NCI-H345 (cell line): ENCODE measurements at regions not wholly inside any gene's neighbourhood (a gene's known extent, or its start where the extent isn't known, plus 50 kb on each side); places are given as distances from the start of the nearest gene placed in this dataset.

Experiments used
- DNase-seq: peaks from one replicate; lab custom pipeline; 2025; lab: John Stamatoyannopoulos, UW

GRCh38 chr11:15621565-15621964 is 506.8 kb downstream of the INSC start:
- no peak for DNase-seq

- DNase-seq = no peak
These were observed 507.6 kb downstream of the INSC start for GRCh38 chr11:15622231-15622890.

- no peak for DNase-seq
These were observed 510.0 kb downstream of the INSC start for GRCh38 chr11:15624701-15625100.

- DNase-seq = no peak
These were observed 511.0 kb downstream of the INSC start for GRCh38 chr11:15625691-15626090.

DNA sequence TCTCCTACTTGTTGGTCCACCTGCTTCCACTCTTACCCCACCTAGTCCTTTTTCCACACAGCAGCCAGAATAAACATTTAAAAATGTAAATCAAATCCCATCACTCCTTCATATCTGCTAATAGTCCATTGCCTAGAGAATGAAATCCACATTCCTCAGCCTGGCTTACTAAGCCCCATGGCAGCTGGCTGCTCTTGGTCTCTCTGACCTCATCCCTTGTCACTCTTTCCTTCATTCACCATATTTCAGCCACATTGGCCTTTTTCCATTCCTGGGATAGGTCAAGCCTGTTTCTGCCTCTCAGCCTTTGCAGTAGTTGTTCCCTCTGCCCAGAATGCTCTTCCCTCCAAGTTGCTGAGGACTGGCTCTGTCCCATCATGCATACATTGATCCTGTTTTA is 512.8 kb downstream of the INSC start:
- DNase-seq = no peak

DNA sequence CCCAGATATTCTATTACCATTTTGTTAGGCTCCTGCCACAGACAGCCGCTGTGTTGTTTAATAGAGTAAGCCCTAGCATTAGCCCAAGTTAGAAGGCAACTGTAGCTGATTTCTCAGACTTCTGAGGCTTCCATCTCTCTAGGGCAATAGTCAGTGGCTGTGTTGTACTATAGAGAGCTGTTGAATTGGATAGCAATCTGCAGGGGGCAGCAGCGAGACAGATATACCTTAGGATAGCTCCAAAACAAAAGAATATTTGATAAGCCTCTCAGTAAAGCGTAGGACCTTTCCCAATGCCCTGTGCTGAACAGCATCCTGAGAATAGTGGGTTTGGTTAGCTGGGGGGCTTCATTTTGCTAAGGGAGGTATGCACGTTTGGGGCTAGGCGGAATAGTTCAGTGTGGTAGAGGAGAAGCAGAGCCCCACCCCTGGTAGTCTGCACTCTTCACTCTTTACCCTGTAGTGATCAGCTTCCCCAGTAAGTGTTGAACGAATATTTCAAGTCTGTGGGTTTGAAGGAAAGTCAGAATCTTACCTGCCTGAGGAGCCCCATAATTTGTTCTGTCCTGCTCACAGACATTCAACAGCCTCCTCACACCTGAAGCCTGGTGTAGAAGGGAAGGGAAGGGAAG is 515.1 kb downstream of the INSC start:
- DNase-seq = peak; percentile 33

GRCh38 chr11:15630896-15631295 is 516.2 kb downstream of the INSC start:
- no peak for DNase-seq

DNA sequence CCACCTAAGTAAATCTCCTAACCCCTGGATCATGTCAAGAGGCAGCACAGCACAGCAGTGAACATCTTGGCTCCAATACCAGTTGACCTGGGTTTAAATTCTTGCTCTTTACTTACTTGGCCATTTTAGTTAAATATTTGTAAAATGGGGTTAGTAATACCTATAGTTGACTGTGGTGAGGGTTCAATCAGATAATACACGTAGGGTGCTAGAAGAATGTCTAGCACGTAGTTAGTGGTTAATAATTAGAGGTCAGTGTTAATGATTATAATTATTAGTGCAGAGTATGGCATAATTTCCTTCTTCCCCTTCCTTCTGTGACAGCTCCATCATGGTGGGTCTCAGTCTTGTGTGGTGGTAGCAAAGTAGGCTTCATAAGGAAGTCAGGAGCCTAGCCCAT is 520.8 kb downstream of the INSC start:
- no peak for DNase-seq

DNA sequence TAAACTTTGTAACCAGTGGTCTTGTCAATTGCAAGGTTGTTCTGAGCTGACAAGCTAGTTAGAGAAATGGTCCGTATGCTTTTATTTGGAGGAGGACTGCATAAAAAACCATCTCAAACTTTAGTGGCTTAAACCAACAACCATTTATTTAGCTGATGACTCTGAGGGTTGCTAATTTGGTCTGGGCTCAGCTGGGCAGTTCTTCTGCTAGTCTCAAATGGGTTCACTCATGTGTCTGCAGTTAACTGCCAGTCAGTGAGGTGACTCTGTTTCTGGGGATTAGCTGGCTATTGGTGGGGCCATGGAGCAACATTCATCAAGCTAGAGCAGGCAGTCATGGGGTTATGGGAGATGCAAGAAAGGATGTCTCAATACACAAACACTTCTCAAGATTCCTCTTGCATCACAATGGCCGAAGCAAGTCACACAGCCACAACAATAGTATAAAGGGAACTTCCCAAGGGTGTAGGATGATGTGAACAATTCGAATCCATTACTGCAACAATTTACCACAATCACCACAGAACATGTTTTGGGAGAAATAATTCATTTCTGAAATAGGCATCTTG is 521.9 kb downstream of the INSC start:
- DNase-seq = no peak

DNA sequence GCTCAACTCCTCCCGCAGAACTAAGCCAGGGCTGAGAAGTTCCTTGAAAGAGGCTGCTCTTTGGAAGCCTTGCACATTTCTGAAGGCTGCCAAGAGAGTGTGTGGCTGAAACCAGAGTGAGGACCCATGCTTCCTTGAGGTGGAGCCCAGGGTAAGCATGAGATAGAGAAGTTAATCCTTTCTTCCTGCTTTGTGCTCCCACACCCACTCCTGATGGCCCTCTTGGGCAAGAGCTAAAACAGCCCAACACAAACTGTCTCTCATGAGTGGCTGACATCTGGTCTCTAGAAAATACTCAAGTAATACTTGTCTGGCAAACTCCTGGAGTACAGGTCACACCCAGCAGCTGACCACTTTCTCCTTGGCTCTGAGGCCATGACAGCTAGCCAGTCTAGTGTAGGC is 523.7 kb downstream of the INSC start:
- no peak for DNase-seq

- DNase-seq = no peak
These were observed 525.6 kb downstream of the INSC start for GRCh38 chr11:15640318-15640717.

- no peak for DNase-seq
These were observed 526.7 kb downstream of the INSC start for GRCh38 chr11:15641271-15642045.

DNA sequence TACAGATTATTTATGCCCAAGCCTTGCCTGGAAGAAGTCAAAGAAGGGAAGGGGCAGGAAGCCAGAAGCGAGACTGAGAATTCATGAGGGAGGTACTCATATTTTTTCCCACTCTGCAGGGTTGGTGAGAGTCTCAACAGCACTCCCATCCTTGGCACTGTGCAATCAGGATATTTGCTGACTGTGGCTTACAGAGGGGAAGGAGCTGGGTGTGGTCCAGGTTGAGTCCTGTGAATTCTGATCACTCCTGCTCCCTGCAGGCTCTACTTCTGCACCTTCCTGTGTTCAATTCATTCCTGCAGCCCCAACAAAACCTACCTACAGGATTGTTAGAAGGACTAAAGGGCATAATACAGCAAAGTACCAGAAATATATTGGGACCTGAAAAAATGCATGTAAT is 530.5 kb downstream of the INSC start:
- no peak for DNase-seq

GRCh38 chr11:15649371-15650104 is 534.8 kb downstream of the INSC start:
- no peak for DNase-seq

DNA sequence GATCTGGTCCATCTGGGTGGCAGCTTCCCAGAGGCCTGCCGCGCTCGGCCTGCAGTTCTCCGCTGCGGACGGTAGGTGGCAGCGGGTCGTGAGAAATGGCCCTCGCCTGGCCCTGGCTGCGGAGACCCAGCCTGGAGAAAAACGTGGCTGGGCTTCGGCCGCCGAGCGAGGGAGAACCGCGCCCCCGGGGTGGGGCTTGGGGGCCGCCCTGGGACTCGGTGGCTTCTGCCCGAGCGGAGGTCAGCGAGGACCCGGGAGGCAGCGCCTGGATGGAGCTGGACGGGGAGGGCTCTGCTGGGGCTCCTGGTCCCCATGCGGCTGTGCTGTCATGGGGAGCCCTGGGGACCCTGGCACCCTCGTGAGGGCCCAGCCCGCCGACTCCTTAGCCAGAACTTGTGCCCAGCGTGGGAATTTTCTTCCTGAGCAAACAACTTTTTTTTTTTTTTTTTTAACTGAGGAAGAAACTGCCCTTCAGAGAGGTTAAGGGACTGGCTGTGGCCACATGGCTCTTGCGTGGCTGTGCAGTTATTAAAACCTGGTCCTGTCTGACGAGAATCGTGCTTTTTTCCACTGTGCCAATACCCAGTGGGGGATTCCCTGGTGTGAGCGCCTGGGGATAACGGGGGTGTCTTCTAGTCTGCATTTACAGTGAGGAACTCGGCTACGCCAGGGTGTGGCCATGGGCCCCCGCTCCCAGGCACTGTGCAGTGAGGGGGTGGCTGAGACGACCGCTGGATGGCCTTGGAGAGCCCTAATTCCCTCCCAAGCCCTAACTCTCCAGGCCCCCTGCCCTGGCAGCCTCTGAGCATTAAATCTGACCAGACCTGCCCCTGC is 535.6 kb downstream of the INSC start:
- peak; percentile 94 for DNase-seq

- no peak for DNase-seq
These were observed 536.3 kb downstream of the INSC start for GRCh38 chr11:15651033-15651432.

- no peak for DNase-seq
These were observed 537.1 kb downstream of the INSC start for GRCh38 chr11:15651816-15652215.

DNA sequence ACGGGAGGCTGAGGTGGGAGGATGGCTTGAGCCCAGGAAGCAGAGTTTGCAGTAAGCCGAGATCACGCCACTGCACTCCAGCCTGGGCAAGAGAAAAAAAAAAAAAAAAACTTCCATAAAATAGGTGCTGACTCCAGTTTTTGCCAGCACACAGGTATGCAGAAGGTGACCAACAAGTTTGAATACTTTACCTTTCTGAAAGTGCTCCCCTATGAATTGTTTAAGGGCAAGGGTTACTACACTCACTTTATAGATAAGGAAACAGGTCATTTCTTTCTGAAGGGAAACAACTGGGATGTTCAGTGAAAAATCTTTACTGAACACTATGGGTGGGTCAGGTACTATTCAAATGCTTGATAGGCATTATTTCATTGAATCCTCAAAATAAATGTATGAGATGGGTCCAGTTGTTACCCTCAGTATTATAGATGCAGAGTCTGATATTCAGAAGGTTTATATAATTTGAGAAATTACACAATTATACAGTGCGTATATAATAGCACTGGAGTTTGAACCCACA is 538.5 kb downstream of the INSC start:
- DNase-seq = no peak

DNA sequence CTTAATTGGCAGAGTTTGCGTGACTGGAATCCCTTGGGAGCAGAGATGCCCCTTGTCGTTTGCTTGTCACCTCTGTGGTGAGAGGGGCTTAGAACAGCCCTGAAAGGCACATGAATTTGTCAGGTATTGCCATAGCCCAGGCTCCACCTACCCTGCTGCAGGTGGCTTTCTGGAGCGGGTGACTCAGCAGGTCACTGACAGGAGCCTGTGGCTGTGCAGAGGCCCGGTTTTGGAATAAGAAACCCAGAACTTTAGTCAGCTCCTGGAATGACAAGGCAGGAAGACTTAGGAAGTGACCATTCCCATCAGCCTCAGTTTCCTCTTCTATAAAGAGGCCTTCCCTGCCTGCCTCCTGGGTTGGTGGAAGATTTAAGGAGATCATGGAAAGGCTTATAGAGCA is 539.7 kb downstream of the INSC start:
- DNase-seq = no peak

- DNase-seq = no peak
These were observed 540.8 kb downstream of the INSC start for GRCh38 chr11:15655552-15655951.

- DNase-seq = no peak
These were observed 542.5 kb downstream of the INSC start for GRCh38 chr11:15657264-15657663.
